ENCODE measurements at regions not wholly inside any gene's neighbourhood (a gene's known extent, or its start where the extent isn't known, plus 50 kb on each side); places are given as distances from the start of the nearest gene placed in this dataset.
"Not testable (repeated sequence)": the region's sequence is repeated elsewhere in the genome, so short reads cannot be mapped to it uniquely, and the experiment has no call there.

DNA sequence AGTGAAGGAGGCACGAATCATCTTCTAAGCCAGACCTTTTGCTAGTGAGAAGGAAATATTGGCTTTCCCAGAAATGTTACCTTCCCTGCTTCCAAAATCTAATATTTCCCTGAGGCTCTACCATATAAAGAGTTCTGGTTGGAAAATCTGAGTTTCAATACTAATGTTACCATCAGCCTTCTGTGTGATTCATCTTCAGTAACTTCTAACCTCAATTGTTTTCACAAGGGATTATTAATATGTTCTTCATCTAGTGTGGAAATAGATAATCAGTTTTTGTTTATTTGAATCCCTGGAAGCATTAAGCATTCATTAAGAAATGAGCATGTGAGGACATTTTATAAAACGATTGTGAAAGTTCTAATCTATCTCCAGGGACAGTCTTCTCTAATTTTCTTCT lies 720.9 kb downstream of the AACS start:
- no peak for DNase-seq (ENCODE audit: low read depth)

- no peak for DNase-seq (ENCODE audit: low read depth)
Measured at GRCh38 chr12:125794401-125794800, 729.2 kb downstream of the AACS start.

DNA sequence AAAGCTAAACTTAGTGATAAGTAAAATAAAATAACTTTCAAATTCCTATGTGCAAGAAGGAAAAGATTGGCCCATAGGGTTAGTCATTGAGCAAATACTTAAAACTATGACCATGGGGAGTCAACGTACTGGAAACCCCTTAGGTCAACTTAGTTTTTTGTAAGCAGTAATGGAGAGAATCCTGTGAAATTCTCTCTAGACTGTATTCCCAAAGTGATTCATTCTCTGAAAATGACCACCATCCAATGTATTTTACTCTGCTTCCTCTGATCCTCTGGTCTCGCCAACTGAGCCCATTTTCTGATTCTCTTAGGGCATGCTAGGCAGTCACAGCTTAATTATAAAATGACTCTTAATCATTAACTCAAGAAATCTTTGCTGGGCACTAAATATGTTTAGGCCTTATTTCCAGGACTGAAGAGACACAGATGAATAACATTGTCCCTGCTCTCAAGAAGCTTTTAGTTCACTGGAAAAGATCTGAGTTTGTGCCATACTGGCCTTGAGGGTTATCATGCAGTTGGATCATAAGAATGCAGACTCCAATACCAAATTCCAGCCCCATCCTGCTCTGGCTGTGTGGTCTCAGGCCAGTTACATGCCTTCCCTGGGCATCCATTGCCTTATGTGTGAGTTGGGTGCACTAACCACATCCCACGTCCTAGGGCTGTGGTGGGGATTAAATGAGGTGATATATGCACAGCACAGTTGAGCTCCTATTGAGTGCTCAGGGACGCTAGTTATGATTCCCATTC lies 732.4 kb downstream of the AACS start:
- DNase-seq (ENCODE audit: low read depth): no peak

GRCh38 chr12:125804660-125805059 lies 739.4 kb downstream of the AACS start:
- no peak for DNase-seq (ENCODE audit: low read depth)

GRCh38 chr12:125824276-125824675 lies 759.0 kb downstream of the AACS start:
- DNase-seq (ENCODE audit: low read depth): no peak

DNA sequence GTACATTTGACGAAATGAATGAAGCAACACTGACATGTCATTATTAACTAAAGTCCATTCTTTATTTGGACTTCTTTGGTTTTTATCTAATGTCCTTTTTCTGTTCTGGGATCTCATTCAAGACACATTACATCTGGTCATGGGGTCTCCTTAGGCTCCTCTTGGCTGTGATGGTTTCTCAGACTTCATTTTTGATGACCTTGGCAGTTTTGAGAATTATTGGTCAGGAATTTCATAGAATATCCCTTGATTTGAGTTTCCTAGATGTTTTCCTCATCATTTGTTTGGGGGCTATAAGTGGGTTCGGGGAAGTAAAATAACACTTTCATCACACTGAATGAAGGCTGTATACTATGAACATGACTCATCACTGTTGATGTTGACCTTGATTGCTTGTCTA lies 770.6 kb downstream of the AACS start:
- no peak for DNase-seq (ENCODE audit: low read depth)

- no peak for DNase-seq (ENCODE audit: low read depth)
Measured at GRCh38 chr12:125836647-125837046, 771.4 kb downstream of the AACS start.

DNA sequence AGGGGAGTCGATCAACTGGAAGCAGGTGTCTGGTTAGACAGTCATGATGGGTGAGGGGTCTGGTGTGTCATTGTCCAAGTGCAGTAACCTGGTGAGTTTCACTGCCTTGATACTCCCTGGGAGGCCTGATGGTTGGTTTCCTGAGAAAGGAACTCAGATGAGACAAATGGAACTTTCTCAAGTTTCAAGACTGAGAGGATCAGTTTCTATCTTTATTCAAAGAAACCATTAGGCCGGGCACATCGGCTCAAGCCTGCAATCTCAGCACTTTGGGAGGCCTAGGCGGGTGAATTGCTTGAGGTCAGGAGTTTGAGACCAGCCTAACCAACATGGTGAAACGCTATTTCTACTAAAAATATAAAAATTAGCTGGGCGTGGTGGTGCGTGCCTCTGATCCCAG lies 776.1 kb downstream of the AACS start:
- no peak for DNase-seq (ENCODE audit: low read depth)

- no peak for DNase-seq (ENCODE audit: low read depth)
Measured at GRCh38 chr12:125852116-125852515, 786.9 kb downstream of the AACS start.

GRCh38 chr12:125852679-125853078 lies 787.4 kb downstream of the AACS start:
- no peak for DNase-seq (ENCODE audit: low read depth)

DNA sequence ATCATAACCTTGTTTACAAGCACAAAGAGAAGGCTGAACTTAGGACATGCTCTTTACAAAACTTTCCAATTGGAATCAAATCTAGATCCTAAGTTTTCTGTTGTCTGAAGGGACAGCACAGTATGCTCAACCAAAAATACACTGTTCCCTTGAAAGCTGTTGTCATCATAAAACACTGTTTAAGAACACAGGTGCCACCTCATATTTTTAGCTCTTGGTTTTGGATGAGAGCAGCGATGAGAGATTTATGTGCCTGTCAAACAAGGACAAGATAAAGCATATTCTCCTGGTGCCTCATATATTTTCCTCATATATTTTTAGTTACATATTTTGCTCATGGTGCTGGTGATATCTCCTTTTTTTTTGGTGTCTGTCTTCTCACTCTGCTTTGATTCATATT lies 788.4 kb downstream of the AACS start:
- DNase-seq (ENCODE audit: low read depth): no peak

- DNase-seq (ENCODE audit: low read depth): no peak
Measured at GRCh38 chr12:125856366-125856765, 791.1 kb downstream of the AACS start.

DNA sequence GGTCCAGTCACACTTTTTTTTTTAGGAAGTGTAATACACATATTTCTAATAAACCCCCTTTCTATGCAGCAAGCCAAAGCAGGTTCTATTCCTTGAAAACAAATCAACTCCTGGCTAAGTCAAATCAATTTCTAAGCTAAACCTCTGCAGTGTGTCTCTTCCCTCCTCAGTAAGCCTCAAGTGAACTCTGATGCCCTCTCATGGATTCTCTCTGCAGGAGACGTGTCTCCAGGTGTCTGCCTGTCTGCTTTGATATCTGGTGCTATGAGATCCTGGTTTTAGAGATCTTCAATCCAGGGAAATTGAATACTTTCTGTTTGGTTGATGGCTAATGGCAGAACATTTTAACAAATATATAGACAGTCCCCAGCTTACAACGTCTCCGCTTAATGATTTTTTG lies 791.7 kb downstream of the AACS start:
- no peak for DNase-seq (ENCODE audit: low read depth)

DNA sequence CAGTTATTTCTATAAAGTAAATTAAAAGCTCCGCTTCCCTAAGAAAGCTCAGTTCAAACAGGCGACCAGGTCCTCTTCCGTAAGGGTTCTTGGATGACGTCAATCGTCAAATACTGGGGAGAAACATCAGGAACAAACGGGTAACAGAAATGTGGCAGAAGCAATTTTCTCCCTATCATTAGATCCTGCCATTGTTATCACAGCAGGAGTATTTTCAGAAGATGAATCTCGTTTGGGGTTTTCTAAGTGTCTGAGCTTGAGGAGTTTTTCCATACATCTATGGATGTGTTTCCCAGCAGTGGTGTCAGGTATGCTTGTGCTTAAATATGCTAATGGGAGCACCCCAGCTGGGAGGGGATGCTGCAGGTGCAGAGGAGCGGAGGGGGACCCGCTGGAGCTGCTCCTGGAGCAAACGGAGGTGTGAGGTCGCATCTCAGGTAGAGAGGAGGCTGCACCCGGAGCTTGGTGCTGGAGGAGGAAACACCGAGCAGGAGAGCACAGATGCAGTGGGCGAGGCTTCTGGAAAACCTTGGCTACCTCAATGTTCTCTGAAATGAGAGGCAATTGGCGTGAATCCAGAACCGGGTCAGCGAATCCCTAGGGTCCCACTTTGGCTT lies 795.5 kb downstream of the AACS start:
- no peak for DNase-seq (ENCODE audit: low read depth)

DNA sequence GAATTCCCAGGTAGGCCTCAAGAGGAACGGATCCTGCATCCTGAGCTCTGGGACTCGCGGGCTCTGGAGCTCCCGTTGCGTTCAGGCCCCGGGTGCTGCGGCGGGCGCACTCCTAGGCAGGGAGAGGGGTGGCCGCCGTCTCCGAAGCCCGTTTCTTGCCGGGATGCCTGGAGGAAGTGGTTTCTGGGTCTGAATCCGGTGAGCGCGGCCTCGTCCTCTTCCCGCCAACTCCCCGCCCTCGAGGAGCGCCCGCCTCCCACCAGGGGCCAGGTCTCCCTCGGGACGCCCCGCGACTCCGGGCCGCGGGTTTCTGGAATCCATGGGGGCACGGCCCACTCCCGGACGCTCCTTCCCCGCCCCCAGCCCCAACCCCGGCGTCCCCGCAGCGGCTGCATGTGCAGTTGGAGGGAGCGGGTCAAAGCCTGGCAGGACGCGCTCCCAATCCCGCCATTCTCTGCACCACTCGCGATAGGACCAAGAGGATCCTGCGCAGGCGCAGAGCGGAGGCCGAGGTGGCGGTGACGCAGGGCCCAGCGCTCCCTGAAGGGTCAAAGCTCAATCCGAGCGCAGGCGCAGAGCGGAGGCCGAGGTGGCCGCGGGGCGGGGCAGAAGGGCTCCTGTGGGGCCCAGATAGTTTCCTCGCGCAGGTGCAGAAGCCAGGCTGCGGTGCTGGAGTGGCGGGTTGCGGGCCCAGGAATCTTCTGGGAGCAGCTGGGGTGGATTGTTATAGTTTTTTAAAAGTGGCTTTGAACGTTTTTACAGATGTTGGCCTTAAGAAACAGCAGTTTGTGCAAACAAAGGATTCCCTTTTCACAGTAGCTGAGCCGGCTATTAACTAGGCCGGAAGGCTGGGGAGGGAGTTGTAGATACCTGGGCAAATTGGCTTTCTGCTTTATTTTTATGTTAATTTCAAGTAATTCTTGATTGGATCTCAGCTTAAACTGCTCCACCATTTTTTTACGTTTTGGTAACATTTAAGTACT lies 796.4 kb downstream of the AACS start:
- DNase-seq (ENCODE audit: low read depth): no peak

GRCh38 chr12:125865236-125865635 lies 800.0 kb downstream of the AACS start:
- not testable (repeated sequence) for DNase-seq (ENCODE audit: low read depth)

DNA sequence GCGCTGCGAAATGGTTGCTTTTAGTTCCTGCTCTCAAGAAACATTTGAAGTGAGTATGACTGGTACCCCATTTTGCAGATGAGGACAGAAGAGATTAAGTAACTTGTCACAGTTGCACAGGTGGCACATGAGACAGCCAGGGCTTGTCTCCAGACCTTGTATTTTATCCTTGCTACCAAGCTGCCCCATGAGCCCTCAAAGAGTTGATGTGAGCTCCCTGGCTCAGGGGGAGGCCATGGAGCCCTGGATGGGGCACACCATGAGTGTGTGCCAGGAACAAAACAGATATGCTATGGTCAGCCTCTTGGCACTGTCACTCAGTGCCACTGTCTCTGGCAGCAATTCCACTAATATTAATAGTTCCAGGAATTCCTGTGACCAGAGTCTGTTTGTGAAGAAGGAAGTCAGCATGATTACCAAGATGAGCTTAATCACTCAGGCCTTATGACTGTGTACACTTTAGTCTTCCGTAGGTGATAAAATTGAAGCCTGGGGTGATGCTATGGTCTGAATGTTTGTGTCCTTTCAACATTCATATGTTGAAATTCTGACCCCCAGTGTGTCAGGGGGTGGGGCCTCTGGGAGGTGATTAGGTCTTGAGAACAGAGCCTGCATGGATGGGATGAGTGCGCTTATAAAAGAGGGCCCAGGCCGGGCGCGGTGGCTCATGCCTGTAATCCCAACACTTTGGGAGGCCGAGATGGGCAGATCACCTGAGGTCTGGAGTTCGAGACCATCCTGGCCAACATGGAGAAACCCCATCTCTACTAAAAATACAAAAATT lies 806.8 kb downstream of the AACS start:
- no peak for DNase-seq (ENCODE audit: low read depth)

- no peak for DNase-seq (ENCODE audit: low read depth)
Measured at GRCh38 chr12:125873016-125873415, 807.8 kb downstream of the AACS start.

- no peak for DNase-seq (ENCODE audit: low read depth)
Measured at GRCh38 chr12:125878483-125878882, 813.2 kb downstream of the AACS start.

DNA sequence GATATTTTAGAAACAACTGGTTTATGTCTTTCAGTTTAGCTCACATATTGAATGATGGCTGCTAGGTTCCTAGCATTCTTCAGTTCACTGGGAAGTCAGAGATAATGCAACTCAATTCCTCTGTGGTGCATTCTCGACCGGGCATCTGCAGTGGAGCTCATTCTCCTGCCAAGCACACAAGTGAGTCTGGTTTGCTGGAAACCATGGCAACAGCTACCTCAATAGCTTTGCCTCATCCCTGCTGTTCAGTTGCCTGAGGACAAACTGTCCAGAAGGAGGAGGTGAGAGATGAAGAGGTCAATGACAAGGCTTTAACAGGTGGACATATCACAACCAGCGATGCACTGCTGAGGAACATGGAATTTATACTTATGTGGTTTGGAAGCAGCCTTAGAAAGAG lies 816.9 kb downstream of the AACS start:
- DNase-seq (ENCODE audit: low read depth): no peak

GRCh38 chr12:125888921-125889320 lies 823.7 kb downstream of the AACS start:
- DNase-seq (ENCODE audit: low read depth): no peak

DNA sequence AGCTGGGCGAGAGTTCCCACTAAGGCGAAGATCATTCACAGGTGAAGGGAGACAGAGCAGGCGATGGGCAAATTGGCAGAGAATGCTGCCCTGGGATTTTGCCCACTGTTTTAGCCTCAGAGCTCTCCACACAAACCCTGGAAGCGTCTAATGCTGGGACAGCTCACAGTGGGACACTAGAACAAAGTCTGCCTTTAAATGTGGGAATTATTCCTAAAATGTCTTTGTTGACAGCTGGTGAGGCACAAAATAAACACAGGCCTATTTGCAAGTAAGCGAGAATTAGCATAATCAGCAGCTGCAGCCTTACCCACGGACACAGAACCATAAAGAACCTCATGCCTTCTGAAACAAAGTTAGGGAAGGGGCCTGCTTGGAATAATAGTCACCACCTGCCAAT lies 824.5 kb downstream of the AACS start:
- no peak for DNase-seq (ENCODE audit: low read depth)

Measured in stromal cell of bone marrow (primary cell).